Neural cell (in vitro differentiated cells): ENCODE measurements at regions not wholly inside any gene's neighbourhood (a gene's known extent, or its start where the extent isn't known, plus 50 kb on each side); places are given as distances from the start of the nearest gene placed in this dataset.

Experiments
- H2AFZ ChIP-seq: fragments of 200-600, 300-800 bp; sonication (generic), shearing (Covaris generic); 2 replicates; pipeline ENCODE4 v1.6.0; 2014; ENCODE audit warnings: low read depth, mild to moderate bottlenecking, antibody characterized with exemption, low read length, moderate library complexity
- H3F3A ChIP-seq: fragments of 200-600 bp; shearing (Covaris generic); 2 replicates; pipeline ENCODE4 v1.6.1; 2016; ENCODE audit warnings: mild to moderate bottlenecking, moderate library complexity, mixed read lengths, antibody characterized with exemption, low read length; ENCODE audit not compliant: insufficient read depth, poor library complexity, severe bottlenecking
- H3K27ac ChIP-seq: fragments of 200-600, 300-800 bp; sonication (generic), shearing (Covaris generic); 2 replicates; pipeline ENCODE4 v1.5.1; 2014; ENCODE audit warnings: mild to moderate bottlenecking, low read length, moderate library complexity
- H3K27me3 ChIP-seq: fragments of 300-800, 200-600 bp; sonication (generic), shearing (Covaris generic); 2 replicates; pipeline ENCODE4 v1.6.0; 2014; ENCODE audit warnings: mild to moderate bottlenecking, low read depth, low read length, moderate library complexity; ENCODE audit not compliant: insufficient read depth
- H3K36me3 ChIP-seq: fragments of 300-800, 200-600 bp; sonication (generic), shearing (Covaris generic); 2 replicates; pipeline ENCODE4 v1.5.1; 2014; ENCODE audit warnings: mild to moderate bottlenecking, antibody characterized with exemption, low read length, moderate library complexity; ENCODE audit not compliant: insufficient read depth
- H3K4me2 ChIP-seq: fragments of 300-800, 200-600 bp; sonication (generic), shearing (Covaris generic); 2 replicates; pipeline ENCODE4 v1.6.0; 2014; ENCODE audit warnings: mild to moderate bottlenecking, low read length
- H3K4me3 ChIP-seq: fragments of 300-800, 200-600 bp; sonication (generic), shearing (Covaris generic); 2 replicates; pipeline ENCODE4 v1.5.1; 2014; ENCODE audit warnings: mild to moderate bottlenecking, low read length, moderate library complexity
- H3K79me2 ChIP-seq: fragments of 200-600 bp; shearing (Covaris generic); replicated peaks from 2 replicates; pipeline ENCODE4 v1.6.0; 2014; ENCODE audit warnings: mild to moderate bottlenecking, low read length, moderate library complexity; ENCODE audit not compliant: insufficient read depth
- H3K9ac ChIP-seq: fragments of 300-800, 200-600 bp; sonication (generic), shearing (Covaris generic); 2 replicates; pipeline ENCODE4 v1.6.1; 2016; ENCODE audit warnings: mild to moderate bottlenecking, low read length, mixed read lengths
- H3K9me2 ChIP-seq: fragments of 200-600 bp; shearing (Covaris generic); 2 replicates; pipeline ENCODE4 v1.6.1; 2016; ENCODE audit warnings: mild to moderate bottlenecking, low read length, mixed read lengths; ENCODE audit not compliant: insufficient read depth
- H3K9me3 ChIP-seq: fragments of 200-600, 300-800 bp; sonication (generic), shearing (Covaris generic); 2 replicates; pipeline ENCODE4 v1.6.1; 2016; ENCODE audit warnings: mild to moderate bottlenecking, mixed run types, low read length, moderate library complexity, mixed read lengths
- H4K20me1 ChIP-seq: fragments of 200-600 bp; shearing (Covaris generic); 2 replicates; pipeline ENCODE4 v1.6.1; 2016; ENCODE audit warnings: mild to moderate bottlenecking, mixed run types; ENCODE audit not compliant: insufficient read depth
- EP300 ChIP-seq: fragments of 450-650 bp; conservative IDR thresholded peaks from 2 replicates; pipeline ENCODE4 v1.6.1; 2014; ENCODE audit warnings: antibody characterized with exemption, mild to moderate bottlenecking, moderate library complexity; ENCODE audit not compliant: poor library complexity, severe bottlenecking
- EZH2 ChIP-seq: fragments of 200-600, 300-800 bp; shearing (Covaris generic), sonication (generic); IDR thresholded peaks from 2 replicates; pipeline ENCODE4 v1.6.1; 2014; ENCODE audit warnings: antibody characterized with exemption, low read length, borderline replicate concordance, mild to moderate bottlenecking; ENCODE audit not compliant: insufficient read depth, poor library complexity, severe bottlenecking
- MXI1 ChIP-seq: fragments of 450-650 bp; conservative IDR thresholded peaks from 2 replicates; pipeline ENCODE4 v1.6.1; 2014; ENCODE audit warnings: antibody characterized with exemption, mild to moderate bottlenecking; ENCODE audit not compliant: poor library complexity, severe bottlenecking
- POLR2AphosphoS5 ChIP-seq: IDR thresholded peaks from 2 replicates; pipeline ENCODE4 v1.6.1; 2012
- RAD21 ChIP-seq: fragments of 450-650 bp; conservative IDR thresholded peaks from 2 replicates; pipeline ENCODE4 v1.6.1; 2014; ENCODE audit warnings: antibody characterized with exemption, mild to moderate bottlenecking, moderate library complexity
- REST ChIP-seq: IDR thresholded peaks from 2 replicates; pipeline ENCODE4 v1.6.1; 2012; ENCODE audit warnings: borderline replicate concordance
- SMC3 ChIP-seq: fragments of 450-650 bp; conservative IDR thresholded peaks from 2 replicates; pipeline ENCODE4 v1.6.1; 2014; ENCODE audit warnings: antibody characterized with exemption, mild to moderate bottlenecking, moderate library complexity; ENCODE audit not compliant: poor library complexity
- TAF1 ChIP-seq: IDR thresholded peaks from 2 replicates; pipeline ENCODE4 v1.6.1; 2012; ENCODE audit warnings: low read depth
- TF ChIP-seq, protein P1 (sequence below): fragments of 450-650 bp; IDR thresholded peaks from 2 replicates; pipeline ENCODE4 v1.5.1; 2014; ENCODE audit warnings: antibody characterized with exemption, mild to moderate bottlenecking, moderate library complexity; ENCODE audit not compliant: poor library complexity, severe bottlenecking

DNA sequence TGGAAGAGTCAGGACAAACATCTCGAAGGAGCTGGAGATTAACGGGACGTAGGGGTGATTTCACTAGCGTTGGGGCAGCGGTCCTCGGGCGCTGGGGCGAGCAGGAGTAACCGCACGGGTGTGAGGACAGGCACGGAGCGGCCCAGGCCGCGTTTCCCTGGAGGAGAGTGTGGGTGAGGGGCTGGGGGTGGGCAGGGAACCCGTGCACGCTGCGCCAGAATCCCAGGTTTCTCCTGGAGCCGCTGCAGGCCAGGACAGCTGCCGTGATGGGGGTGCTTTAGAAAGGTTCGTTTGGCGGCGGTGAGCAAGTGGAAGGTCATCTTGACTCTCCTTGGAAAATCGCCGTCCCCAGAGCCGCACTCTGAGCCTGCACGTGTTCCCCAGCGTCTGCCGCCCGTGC, 290.2 kb upstream of the IRX1 start:
- H3K9me3 ChIP-seq: no peaks in the 10 kb centered on the region
- no peaks in the 10 kb centered on the region for H3K9me2 ChIP-seq
- H3K27ac ChIP-seq: no peak overlapping the region
- no peaks in the 10 kb centered on the region for H4K20me1 ChIP-seq
- H3K4me3 ChIP-seq: no peak overlapping the region
- H3F3A ChIP-seq: no peaks in the 10 kb centered on the region
- H3K4me2 ChIP-seq: no peak overlapping the region
- H3K36me3 ChIP-seq: no peaks in the 10 kb centered on the region
- no peaks in the 10 kb centered on the region for H3K79me2 ChIP-seq
- no peak for TF ChIP-seq EZH2
- TF ChIP-seq TAF1: no peak
- no peak for TF ChIP-seq MXI1
- TF ChIP-seq, protein P1, sequence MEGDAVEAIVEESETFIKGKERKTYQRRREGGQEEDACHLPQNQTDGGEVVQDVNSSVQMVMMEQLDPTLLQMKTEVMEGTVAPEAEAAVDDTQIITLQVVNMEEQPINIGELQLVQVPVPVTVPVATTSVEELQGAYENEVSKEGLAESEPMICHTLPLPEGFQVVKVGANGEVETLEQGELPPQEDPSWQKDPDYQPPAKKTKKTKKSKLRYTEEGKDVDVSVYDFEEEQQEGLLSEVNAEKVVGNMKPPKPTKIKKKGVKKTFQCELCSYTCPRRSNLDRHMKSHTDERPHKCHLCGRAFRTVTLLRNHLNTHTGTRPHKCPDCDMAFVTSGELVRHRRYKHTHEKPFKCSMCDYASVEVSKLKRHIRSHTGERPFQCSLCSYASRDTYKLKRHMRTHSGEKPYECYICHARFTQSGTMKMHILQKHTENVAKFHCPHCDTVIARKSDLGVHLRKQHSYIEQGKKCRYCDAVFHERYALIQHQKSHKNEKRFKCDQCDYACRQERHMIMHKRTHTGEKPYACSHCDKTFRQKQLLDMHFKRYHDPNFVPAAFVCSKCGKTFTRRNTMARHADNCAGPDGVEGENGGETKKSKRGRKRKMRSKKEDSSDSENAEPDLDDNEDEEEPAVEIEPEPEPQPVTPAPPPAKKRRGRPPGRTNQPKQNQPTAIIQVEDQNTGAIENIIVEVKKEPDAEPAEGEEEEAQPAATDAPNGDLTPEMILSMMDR: no peak
- TF ChIP-seq EP300: no peak
- TF ChIP-seq RAD21: no peak
- TF ChIP-seq SMC3: no peak
- TF ChIP-seq REST: no peak
- no peak for TF ChIP-seq POLR2AphosphoS5
- H3K9ac ChIP-seq: no peak overlapping the region
- H3K27me3 ChIP-seq: no peaks in the 10 kb centered on the region
- no peak overlapping the region for H2AFZ ChIP-seq

- TF ChIP-seq EP300 (no peak), RAD21 (no peak), TAF1 (no peak), REST (no peak), EZH2 (no peak), POLR2AphosphoS5 (no peak), SMC3 (no peak), MXI1 (no peak)
- TF ChIP-seq, protein P1: no peak
- Histone ChIP-seq H3K4me2 (no peak overlapping the region), H2AFZ (no peak overlapping the region)
Measured at GRCh38 chr5:3304346-3304745, 291.3 kb upstream of the IRX1 start.

More at GRCh38 chr5:3304346-3304745, 291.3 kb upstream of the IRX1 start:
- Histone ChIP-seq H3K4me3 (no peak overlapping the region), H4K20me1 (no peaks in the 10 kb centered on the region), H3F3A (no peaks in the 10 kb centered on the region), H3K9me2 (no peaks in the 10 kb centered on the region), H3K27me3 (no peaks in the 10 kb centered on the region), H3K27ac (no peak overlapping the region), H3K79me2 (no peaks in the 10 kb centered on the region), H3K9ac (no peak overlapping the region), H3K36me3 (no peaks in the 10 kb centered on the region), H3K9me3 (no peaks in the 10 kb centered on the region)
